ENCODE measurements at regions not wholly inside any gene's neighbourhood (a gene's known extent, or its start where the extent isn't known, plus 50 kb on each side); places are given as distances from the start of the nearest gene placed in this dataset.

GRCh38 chr3:188008582-188009213, 145.3 kb upstream of the LPP start:
- no peaks in the 10 kb centered on the region for H4K20me1 ChIP-seq (ENCODE audit: insufficient read depth)
- H3K9ac ChIP-seq (ENCODE audit: low read length): no peak overlapping the region
- ChIA-PET RAD21 (ENCODE audit: low non-redundant PET in 1 of 2, low total read pairs in 2 of 2, uncharacterized antibody in 2 of 2, unreplicated experiment in 2 of 2) (no interaction called here), POLR2A (no interaction called here), CTCF (no interaction called here)
- H3K79me2 ChIP-seq (ENCODE audit: insufficient read depth, low read length): no peaks in the 10 kb centered on the region
- H3K4me3 ChIP-seq (replicated peaks in 1 of 2; ENCODE audit: low read depth in 1 of 2, low read length in 2 of 2): no peak overlapping the region
- no peaks in the 10 kb centered on the region for H3K9me3 ChIP-seq (ENCODE audit: control insufficient read depth in 1 of 2, insufficient read depth in 1 of 2, low read depth in 1 of 2, low read length in 2 of 2)
- no peak for DNase-seq (ENCODE audit: low read depth, low spot score)
- no TSS peak for BruUV-seq (replicated peaks)
- no peaks in the 10 kb centered on the region for H3K9me2 ChIP-seq (ENCODE audit: insufficient read depth)
- ATAC-seq: no peak
- no peaks in the 10 kb centered on the region for H3K36me3 ChIP-seq (ENCODE audit: control insufficient read depth in 1 of 2, insufficient read depth in 2 of 2, low read length in 2 of 2)
- no peaks in the 10 kb centered on the region for H3K4me1 ChIP-seq (ENCODE audit: control insufficient read depth in 1 of 2, insufficient read depth in 2 of 2, low read length in 2 of 2)
- H3K4me2 ChIP-seq (ENCODE audit: low read length): no peak overlapping the region
- H3K27ac ChIP-seq (ENCODE audit: low read depth, low read length): no peak overlapping the region
- intact Hi-C loops (cut with micrococcal nuclease): no loop called here
- no peak for TF ChIP-seq ZFX (IDR thresholded peaks at IDR 0.05)
- TF ChIP-seq YY1 (IDR thresholded peaks at IDR 0.05; ENCODE audit: extremely low read depth, insufficient replicate concordance, low read depth, low read length): no peak
- no peak for TF ChIP-seq ELF1 (IDR thresholded peaks at IDR 0.05; ENCODE audit: borderline replicate concordance, low read depth)
- no peak for TF ChIP-seq SIN3A (IDR thresholded peaks at IDR 0.05; ENCODE audit: low read depth)
- TF ChIP-seq POLR2A (IDR thresholded peaks at IDR 0.05; ENCODE audit: borderline replicate concordance, extremely low read depth, insufficient read depth, insufficient read length): no peak
- no peak overlapping the region for H2AFZ ChIP-seq (ENCODE audit: low read depth, low read length, poor library complexity, severe bottlenecking)
- no peaks in the 10 kb centered on the region for H3K27me3 ChIP-seq (ENCODE audit: insufficient read depth, low read length)

GRCh38 chr3:188010478-188010877, 143.5 kb upstream of the LPP start:
- ChIA-PET RAD21 (ENCODE audit: low non-redundant PET in 1 of 2, low total read pairs in 2 of 2, uncharacterized antibody in 2 of 2, unreplicated experiment in 2 of 2) (no interaction called here), POLR2A (no interaction called here), CTCF (no interaction called here)
- no peaks in the 10 kb centered on the region for H3K9me3 ChIP-seq (ENCODE audit: control insufficient read depth in 1 of 2, insufficient read depth in 1 of 2, low read depth in 1 of 2, low read length in 2 of 2)
- H3K4me1 ChIP-seq (ENCODE audit: control insufficient read depth in 1 of 2, insufficient read depth in 2 of 2, low read length in 2 of 2): no peaks in the 10 kb centered on the region
- no peak overlapping the region for H3K4me3 ChIP-seq (replicated peaks in 1 of 2; ENCODE audit: low read depth in 1 of 2, low read length in 2 of 2)
- no peak overlapping the region for H3K9ac ChIP-seq (ENCODE audit: low read length)
- no peaks in the 10 kb centered on the region for H3K36me3 ChIP-seq (ENCODE audit: control insufficient read depth in 1 of 2, insufficient read depth in 2 of 2, low read length in 2 of 2)
- H3K27ac ChIP-seq (ENCODE audit: low read depth, low read length): no peak overlapping the region
- H3K4me2 ChIP-seq (ENCODE audit: low read length): no peak overlapping the region
- H3K9me2 ChIP-seq (ENCODE audit: insufficient read depth): no peaks in the 10 kb centered on the region
- no peaks in the 10 kb centered on the region for H4K20me1 ChIP-seq (ENCODE audit: insufficient read depth)
- no TSS peak for BruUV-seq (replicated peaks)
- intact Hi-C loops (cut with micrococcal nuclease): no loop called here
- H3K27me3 ChIP-seq (ENCODE audit: insufficient read depth, low read length): no peaks in the 10 kb centered on the region
- H2AFZ ChIP-seq (ENCODE audit: low read depth, low read length, poor library complexity, severe bottlenecking): no peak overlapping the region
- DNase-seq (ENCODE audit: low read depth, low spot score) (no peak), ATAC-seq (no peak)
- H3K79me2 ChIP-seq (ENCODE audit: insufficient read depth, low read length): no peaks in the 10 kb centered on the region
- TF ChIP-seq RAD21 (IDR thresholded peaks at IDR 0.05; ENCODE audit: low read depth) (no peak), EZH2phosphoT487 (IDR thresholded peaks at IDR 0.05; ENCODE audit: borderline replicate concordance) (no peak), CBX3 (IDR thresholded peaks at IDR 0.05; ENCODE audit: low read depth) (no peak), EGR1 (IDR thresholded peaks at IDR 0.05; ENCODE audit: low read depth) (no peak), CEBPB (IDR thresholded peaks at IDR 0.05; ENCODE audit: low read depth) (no peak), REST (IDR thresholded peaks at IDR 0.05; ENCODE audit: low read depth) (no peak), SRF (IDR thresholded peaks at IDR 0.05; ENCODE audit: low read depth) (no peak), JUND (IDR thresholded peaks at IDR 0.05) (no peak), ZNF274 (IDR thresholded peaks at IDR 0.05; ENCODE audit: low read depth, low read length) (no peak), YY1 (IDR thresholded peaks at IDR 0.05; ENCODE audit: extremely low read depth, insufficient replicate concordance, low read depth, low read length) (no peak), CTCF (IDR thresholded peaks at IDR 0.05 in 2 of 3, conservative IDR thresholded peaks at IDR 0.05 in 1 of 3; ENCODE audit: borderline replicate concordance in 1 of 3, insufficient read depth in 1 of 3, low read depth in 2 of 3, low read length in 2 of 3) (no peak), POLR2A (IDR thresholded peaks at IDR 0.05; ENCODE audit: borderline replicate concordance, extremely low read depth, insufficient read depth, insufficient read length) (no peak), FOSL1 (IDR thresholded peaks at IDR 0.05; ENCODE audit: low read depth) (no peak), ZFX (IDR thresholded peaks at IDR 0.05) (no peak), ELF1 (IDR thresholded peaks at IDR 0.05; ENCODE audit: borderline replicate concordance, low read depth) (no peak), TCF7L2 (IDR thresholded peaks at IDR 0.05; ENCODE audit: borderline replicate concordance, extremely low read depth, insufficient read depth, insufficient read length) (no peak)

Measured in HCT116 (cell line).